SW 1271 (cell line): ENCODE measurements at regions not wholly inside any gene's neighbourhood (a gene's known extent, or its start where the extent isn't known, plus 50 kb on each side); places are given as distances from the start of the nearest gene placed in this dataset.

Source experiments
- DNase-seq, 2 experiments: peaks; one replicate each; lab custom pipeline; 2025; lab: John Stamatoyannopoulos, UW

- DNase-seq, result no peak
Observed at GRCh38 chrX:5829469-5829868, 399.2 kb downstream of the NLGN4X start.

- no peak for DNase-seq
Observed at GRCh38 chrX:5829060-5829459, 399.6 kb downstream of the NLGN4X start.

- DNase-seq, result no peak
Observed at GRCh38 chrX:5823903-5824302, 404.8 kb downstream of the NLGN4X start.

- DNase-seq, result no peak
Observed at GRCh38 chrX:5810636-5811035, 418.0 kb downstream of the NLGN4X start.

DNA sequence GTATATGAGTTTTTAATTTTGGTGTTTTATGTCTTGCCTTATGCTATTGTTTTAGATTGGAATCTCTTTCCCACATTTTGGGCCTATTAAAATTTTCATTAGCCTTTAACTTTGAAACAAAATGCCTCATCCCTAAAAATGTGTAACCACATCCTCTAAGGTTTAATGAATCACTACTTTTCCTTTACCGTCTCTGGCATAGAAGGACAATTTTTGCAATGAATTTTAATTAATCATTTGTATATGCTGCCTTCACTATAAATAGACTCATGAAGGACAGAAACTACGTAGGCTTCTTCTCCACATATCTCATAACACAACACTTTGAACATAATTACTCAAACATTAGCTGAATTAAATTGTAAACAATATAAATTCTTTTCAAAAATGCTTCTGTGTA is 421.5 kb downstream of the NLGN4X start:
- DNase-seq, result no peak

GRCh38 chrX:5802391-5802790 is 426.3 kb downstream of the NLGN4X start:
- DNase-seq, result no peak

DNA sequence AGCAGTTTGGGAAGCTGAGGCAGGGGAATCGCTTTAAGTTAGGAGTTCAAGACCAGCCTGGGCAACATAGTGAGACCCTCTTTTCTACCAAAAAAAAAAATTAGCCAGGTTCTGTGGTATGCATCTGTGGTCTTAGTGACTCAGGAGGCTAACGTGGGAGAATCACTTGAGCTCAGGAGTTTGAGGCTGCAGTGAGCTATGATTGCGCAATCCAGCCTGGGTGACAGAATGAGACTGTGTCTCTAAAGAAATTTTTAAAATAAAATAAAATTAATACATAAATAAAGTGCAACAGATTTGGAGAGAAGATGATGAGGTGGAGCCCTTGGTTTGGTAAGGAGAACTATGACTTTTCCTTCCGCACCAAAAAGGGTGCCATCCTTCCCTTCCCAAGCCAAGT is 436.9 kb downstream of the NLGN4X start:
- DNase-seq, result no peak

GRCh38 chrX:5788910-5789309 is 439.8 kb downstream of the NLGN4X start:
- no peak for DNase-seq

DNA sequence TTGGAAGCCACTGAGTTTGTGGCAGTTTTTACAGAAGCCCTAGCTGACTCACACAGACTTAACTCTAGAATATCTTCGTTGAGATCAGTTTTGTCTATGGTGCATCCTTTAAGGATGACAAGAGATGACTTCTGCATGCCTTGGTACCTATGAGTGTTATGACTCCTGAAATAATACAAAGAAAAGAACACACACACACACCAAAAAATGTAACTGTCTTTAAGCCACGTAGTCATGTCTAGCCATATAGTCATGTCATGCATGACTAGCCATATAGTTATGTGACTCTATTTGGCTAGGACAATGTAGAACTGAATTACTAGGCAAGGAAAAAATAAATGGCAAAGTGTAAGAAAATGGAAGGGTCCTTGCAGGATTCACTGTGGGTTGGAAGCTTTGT is 447.8 kb downstream of the NLGN4X start:
- DNase-seq, result no peak

DNA sequence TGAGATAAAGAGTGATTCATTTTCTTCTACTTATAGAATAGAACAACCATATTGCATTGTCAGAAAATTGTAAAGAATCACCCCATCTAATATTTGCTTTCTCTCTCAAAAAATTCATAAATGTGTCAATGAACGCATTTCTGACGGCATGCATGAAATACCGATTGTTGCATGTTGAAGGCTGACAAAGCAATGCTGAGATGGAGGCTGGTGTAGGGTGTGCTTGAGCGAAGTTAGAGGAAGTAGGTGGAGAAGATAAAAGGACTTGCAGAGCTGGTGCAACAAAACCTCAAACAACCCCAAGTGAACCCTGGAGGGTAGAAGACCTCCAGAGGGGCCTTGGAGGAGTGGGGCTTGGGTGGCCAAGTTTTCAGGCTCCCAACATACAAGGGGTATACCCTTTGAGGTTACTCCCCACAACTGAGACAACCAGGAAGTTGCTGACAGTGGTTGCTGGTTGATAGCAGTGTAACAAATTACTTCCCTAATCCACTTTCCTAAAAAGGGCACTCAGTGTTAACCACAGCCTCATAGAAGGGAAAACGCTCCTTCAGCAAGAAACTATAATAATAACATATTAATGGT is 452.7 kb downstream of the NLGN4X start:
- no peak for DNase-seq

GRCh38 chrX:5774446-5774845 is 454.2 kb downstream of the NLGN4X start:
- DNase-seq, result no peak

GRCh38 chrX:5771441-5771840 is 457.2 kb downstream of the NLGN4X start:
- no peak for DNase-seq

DNA sequence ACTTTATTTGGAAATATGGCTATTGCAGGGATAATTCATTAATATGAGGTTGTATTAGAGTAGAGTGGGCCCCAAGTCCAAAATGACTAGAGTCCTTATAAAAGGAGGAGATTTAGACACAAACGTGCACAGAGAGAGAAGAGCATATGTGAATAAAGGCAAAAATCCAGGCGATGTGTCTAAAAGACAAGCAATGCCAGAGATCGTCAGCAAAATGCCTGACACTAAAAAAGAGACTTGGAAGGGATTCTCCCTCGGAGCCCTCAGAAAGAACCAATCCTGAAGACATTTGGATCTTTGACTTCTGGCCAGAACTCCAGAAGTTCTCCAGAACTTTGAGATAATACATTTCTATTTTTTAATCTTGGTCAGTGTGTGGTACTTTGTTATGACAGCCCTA is 472.1 kb downstream of the NLGN4X start:
- DNase-seq, result no peak

- no peak for DNase-seq
Observed at GRCh38 chrX:5753291-5753690, 475.4 kb downstream of the NLGN4X start.

DNA sequence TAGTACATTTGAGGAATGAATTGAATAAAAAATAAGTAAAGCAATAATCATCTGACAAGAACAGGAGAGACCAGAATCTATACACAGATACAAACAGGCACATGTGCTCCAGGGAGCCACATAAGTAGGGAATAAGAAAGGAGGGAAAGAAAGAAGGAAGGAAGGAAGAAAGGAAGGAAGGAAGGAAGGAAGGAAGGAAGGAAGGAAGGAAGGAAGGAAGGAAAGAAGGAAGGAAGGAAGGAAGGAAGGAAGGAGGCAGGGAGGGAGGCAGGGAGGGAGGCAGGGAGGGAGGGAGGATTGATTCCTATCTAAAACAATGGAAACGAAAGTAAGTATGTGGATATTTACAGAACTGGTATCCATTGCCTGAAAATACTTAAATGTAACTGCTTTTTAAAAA is 475.8 kb downstream of the NLGN4X start:
- no peak for DNase-seq

DNA sequence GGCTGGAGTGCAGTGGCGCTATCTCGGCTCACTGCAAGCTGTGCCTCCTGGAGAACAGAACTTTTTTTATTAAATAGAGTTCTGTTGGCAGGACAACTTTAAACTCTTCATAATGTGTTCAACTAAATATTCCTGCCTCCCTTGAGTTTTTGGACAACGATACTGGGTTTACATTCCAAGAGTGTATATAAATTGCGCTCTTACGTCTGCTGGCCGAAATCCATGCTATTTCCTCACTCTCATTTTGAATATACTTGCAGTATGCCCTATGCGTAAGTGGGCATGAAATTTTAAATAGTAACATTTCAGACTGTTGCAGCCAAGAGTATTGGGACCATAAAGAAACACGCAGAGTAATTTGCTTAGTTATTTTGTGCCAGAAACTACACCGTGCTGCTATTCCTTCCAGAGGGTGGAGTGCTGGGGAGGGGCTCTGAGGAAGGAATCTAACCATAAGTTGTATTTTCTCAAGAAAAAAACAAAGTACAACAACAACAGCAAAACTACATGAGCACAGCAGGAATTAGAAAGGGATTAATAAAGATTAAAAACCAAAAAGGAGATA is 480.0 kb downstream of the NLGN4X start:
- no peak for DNase-seq

GRCh38 chrX:5746231-5746630 is 482.4 kb downstream of the NLGN4X start:
- DNase-seq, result no peak

DNA sequence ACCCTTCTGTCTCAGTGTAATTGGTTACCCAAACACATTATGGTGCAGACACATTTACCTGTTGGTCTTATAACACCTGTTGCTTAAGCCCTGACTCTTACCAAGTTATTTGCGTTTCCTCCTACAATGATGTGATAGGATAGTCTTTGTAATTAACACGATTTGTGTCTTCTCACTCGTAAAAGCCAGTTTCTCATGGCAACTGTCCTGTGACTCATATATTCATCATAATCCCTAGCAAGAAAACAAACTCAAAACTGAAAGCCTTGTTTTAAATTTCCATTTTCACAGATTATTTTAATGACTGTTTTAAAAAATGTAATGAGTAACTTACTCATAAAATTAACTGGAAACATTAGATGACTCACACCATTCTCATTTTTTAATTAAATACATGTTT is 495.2 kb downstream of the NLGN4X start:
- no peak for DNase-seq

DNA sequence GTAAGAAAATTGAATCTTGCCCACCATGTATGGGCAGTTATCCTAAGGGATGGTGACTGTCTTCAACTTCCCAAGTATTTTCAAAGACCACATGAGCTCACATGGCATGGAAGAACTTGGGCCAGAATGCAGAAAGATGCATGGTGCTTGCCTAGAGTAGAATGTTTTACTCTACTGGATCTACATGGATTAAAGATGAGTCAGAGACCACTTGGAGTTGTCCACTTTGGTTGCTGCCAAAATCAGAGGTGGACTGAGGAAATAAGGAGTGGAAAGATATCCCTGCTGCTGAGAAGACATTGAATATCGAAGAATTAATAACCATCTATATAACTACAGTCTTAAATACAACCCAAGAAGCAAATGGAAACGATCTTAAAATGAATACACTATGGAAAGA is 498.1 kb downstream of the NLGN4X start:
- no peak for DNase-seq

DNA sequence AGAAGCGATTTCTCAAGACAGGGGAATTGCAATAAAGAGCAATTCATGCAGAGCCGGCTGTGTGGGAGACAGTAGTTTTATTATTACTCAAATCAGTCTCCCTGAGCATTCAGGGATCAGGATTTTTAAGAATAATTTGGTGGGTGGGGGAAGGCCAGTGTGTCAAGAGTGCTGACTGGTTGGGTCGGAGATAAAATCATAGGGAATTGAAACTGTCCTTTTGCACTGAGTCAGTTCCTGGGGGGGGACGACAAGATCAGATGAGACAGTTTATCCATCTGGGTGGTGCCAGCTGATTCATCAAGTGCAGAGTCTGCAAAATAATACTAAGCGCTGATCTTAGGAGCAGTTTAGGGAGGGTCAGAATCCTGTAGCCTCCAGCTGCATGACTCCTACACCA is 502.4 kb downstream of the NLGN4X start:
- DNase-seq, result no peak

DNA sequence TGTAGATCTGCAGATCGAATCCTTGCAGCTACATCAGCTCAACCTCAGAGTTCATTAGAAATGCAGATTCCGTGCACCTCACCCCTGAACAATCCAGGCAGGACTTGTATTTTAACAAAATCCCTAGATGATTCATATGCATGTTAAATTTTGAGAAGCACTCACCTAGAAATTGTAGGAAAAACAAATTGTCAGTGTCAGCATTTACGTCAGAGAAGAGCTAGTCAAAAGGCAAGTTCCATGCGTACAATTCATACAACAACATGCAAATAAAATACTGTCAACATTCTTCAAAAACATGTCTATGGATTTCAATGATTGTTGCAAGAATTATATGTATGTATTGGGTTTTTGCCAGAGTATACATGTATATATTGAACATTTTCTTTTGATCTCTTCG is 504.5 kb downstream of the NLGN4X start:
- no peak for DNase-seq

- DNase-seq, result no peak
Observed at GRCh38 chrX:5718651-5719050, 510.0 kb downstream of the NLGN4X start.

- no peak for DNase-seq
Observed at GRCh38 chrX:5716666-5717065, 512.0 kb downstream of the NLGN4X start.

DNA sequence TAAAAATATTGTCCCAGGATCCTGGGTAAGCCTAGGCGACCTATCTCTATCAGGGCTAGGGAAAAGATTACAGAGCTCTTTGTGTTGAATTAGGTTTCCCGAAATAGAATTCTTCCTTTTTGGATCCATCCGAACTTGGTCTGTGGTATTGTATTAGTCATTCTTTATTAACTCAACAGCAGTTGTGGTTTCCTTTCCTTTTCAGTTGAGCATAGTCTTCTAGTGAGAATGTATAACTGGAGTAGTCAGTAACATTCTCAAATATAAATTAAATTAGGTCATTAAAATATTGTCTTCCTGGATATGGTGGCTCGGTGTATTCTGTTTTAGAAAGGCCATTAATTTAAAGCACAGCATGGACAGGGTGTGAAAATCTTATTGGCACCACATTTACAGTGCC is 520.4 kb downstream of the NLGN4X start:
- no peak for DNase-seq

DNA sequence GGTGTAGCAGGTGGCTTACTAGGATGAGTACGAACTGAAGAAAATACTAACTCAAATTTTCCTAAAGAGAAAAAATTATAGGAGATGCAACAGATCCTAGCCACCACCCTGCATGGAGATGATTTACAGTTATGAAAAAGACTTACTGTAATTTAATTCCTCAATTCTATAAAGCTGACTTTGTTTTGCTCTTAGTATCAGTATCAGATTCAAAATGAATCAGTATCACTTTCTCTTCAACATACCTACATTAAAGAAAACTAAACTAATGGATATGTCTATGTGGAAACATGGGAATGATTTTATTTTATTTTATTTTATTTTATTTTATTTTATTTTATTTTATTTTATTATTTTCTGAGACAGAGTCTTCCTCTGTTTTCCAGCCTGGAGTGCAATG is 525.8 kb downstream of the NLGN4X start:
- DNase-seq, result no peak
